Smooth muscle cell (in vitro differentiated cells): ENCODE measurements at regions not wholly inside any gene's neighbourhood (a gene's known extent, or its start where the extent isn't known, plus 50 kb on each side); places are given as distances from the start of the nearest gene placed in this dataset.

Source experiments
- DNase-seq: peaks from one replicate; lab custom pipeline; 2025; ENCODE audit not compliant: unreplicated experiment; lab: John Stamatoyannopoulos, UW
- H2AFZ ChIP-seq: fragments of 200-600 bp; sonication (generic); 2 replicates; pipeline ENCODE4 v1.6.0; 2016; ENCODE audit warnings: antibody characterized with exemption, low read depth, mild to moderate bottlenecking
- H3F3A ChIP-seq: fragments of 200-600 bp; sonication (generic); 2 replicates; pipeline ENCODE4 v1.6.0; 2017; ENCODE audit warnings: antibody characterized with exemption, low read depth
- H3K27ac ChIP-seq: fragments of 200-600 bp; sonication (generic); 2 replicates; pipeline ENCODE4 v1.5.1; 2016; ENCODE audit warnings: low read depth, mild to moderate bottlenecking
- H3K27me3 ChIP-seq: fragments of 200-600 bp; sonication (generic); 2 replicates; pipeline ENCODE4 v1.6.1; 2016; ENCODE audit warnings: low read depth, mild to moderate bottlenecking
- H3K36me3 ChIP-seq: fragments of 200-600 bp; sonication (generic); 2 replicates; pipeline ENCODE4 v1.5.1; 2016; ENCODE audit warnings: low read depth
- H3K4me1 ChIP-seq: fragments of 200-600 bp; sonication (generic); 2 replicates; pipeline ENCODE4 v1.5.1; 2016; ENCODE audit warnings: low read depth
- H3K4me2 ChIP-seq: fragments of 200-600 bp; sonication (generic); 2 replicates; pipeline ENCODE4 v1.6.0; 2016; ENCODE audit warnings: mild to moderate bottlenecking
- H3K4me3 ChIP-seq: fragments of 200-600 bp; sonication (generic); 2 replicates; pipeline ENCODE4 v1.5.1; 2016; ENCODE audit warnings: mild to moderate bottlenecking
- H3K79me2 ChIP-seq: fragments of 200-600 bp; sonication (generic); 2 replicates; pipeline ENCODE4 v1.6.0; 2016; ENCODE audit warnings: low read depth, mild to moderate bottlenecking
- H3K9ac ChIP-seq: fragments of 200-600 bp; sonication (generic); 2 replicates; pipeline ENCODE4 v1.6.0; 2016; ENCODE audit warnings: low read depth
- H3K9me3 ChIP-seq: fragments of 200-600 bp; sonication (generic); replicated peaks from 2 replicates; pipeline ENCODE4 v1.5.1; 2016; ENCODE audit warnings: low read depth
- H4K20me1 ChIP-seq: fragments of 200-600 bp; sonication (generic); 2 replicates; pipeline ENCODE4 v1.6.0; 2016; ENCODE audit warnings: low read depth
- WGBS: methylation state at CpG from one replicate; pipeline ENCODE4 v1.1.7; 2016; ENCODE audit warnings: low lambda C conversion rate; 5-methylcytosine and 5-hydroxymethylcytosine counted together
- TF ChIP-seq, protein P1 (sequence below): fragments of 200-600 bp; sonication (generic); IDR thresholded peaks from 2 replicates; pipeline ENCODE4 v1.5.1; 2017; ENCODE audit warnings: borderline replicate concordance, mild to moderate bottlenecking, antibody characterized with exemption; ENCODE audit not compliant: insufficient read depth, poor library complexity, severe bottlenecking

DNA sequence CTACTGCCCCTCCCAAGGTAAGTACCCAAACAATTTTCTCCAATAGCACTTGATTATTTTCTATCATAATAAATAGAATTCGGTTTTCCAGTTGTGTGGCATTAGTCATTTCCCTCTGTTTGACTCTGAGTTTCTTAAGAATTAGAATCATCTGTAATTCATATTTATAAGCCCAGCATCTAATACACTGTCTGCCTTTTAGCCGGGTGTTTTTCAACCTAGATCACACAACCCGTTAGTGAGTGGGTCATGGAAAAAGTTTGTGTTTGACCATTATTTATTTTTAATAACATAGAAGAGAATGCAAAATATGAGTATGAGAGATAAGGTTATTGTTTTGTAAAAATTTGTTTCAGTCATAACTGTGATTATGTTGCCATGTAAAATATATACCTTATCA, 701.6 kb downstream of the RFPL4B start:
- Histone ChIP-seq H3K9me3 (no peaks in the 10 kb centered on the region), H2AFZ (no peak overlapping the region), H3K4me3 (no peak overlapping the region), H3K36me3 (no peaks in the 10 kb centered on the region), H3K9ac (no peak overlapping the region), H3K27ac (no peak overlapping the region), H3K4me1 (peaks cover 31% of the 10 kb centered on the region), H3F3A (no peaks in the 10 kb centered on the region), H3K79me2 (no peaks in the 10 kb centered on the region), H4K20me1 (no peaks in the 10 kb centered on the region), H3K27me3 (no peaks in the 10 kb centered on the region), H3K4me2 (no peak overlapping the region)
- TF ChIP-seq, protein P1, sequence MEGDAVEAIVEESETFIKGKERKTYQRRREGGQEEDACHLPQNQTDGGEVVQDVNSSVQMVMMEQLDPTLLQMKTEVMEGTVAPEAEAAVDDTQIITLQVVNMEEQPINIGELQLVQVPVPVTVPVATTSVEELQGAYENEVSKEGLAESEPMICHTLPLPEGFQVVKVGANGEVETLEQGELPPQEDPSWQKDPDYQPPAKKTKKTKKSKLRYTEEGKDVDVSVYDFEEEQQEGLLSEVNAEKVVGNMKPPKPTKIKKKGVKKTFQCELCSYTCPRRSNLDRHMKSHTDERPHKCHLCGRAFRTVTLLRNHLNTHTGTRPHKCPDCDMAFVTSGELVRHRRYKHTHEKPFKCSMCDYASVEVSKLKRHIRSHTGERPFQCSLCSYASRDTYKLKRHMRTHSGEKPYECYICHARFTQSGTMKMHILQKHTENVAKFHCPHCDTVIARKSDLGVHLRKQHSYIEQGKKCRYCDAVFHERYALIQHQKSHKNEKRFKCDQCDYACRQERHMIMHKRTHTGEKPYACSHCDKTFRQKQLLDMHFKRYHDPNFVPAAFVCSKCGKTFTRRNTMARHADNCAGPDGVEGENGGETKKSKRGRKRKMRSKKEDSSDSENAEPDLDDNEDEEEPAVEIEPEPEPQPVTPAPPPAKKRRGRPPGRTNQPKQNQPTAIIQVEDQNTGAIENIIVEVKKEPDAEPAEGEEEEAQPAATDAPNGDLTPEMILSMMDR = no peak
- WGBS = 84% methylated on average over 3 of the region's 3 CpGs
- DNase-seq = no peak

DNA sequence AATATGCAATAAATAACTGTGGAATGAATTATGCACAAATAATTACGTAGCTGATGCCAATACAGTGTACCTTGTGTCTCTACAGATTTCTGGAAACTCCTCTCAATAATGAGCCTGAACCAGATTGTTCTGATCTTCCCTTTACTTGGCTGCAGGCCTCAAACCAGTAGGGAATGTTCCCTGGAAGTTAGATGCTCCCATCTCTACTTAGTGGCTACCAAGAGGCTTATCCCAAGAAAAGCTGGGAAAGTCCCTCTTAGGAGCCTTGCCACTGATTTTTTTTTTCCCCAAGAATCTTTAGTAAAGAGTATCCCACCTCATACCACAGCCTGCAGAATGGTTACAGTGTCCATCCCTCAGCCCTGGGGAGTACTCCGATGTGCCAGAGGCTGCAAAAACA, 702.1 kb downstream of the RFPL4B start:
- Histone ChIP-seq H3K9me3 (no peaks in the 10 kb centered on the region), H3K9ac (no peak overlapping the region), H3F3A (no peaks in the 10 kb centered on the region), H3K4me3 (no peak overlapping the region), H3K27ac (no peak overlapping the region), H2AFZ (no peak overlapping the region), H3K4me1 (peaks cover 31% of the 10 kb centered on the region), H3K79me2 (no peaks in the 10 kb centered on the region), H3K27me3 (no peaks in the 10 kb centered on the region), H3K36me3 (no peaks in the 10 kb centered on the region), H4K20me1 (no peaks in the 10 kb centered on the region), H3K4me2 (no peak overlapping the region)
- TF ChIP-seq, protein P1 = no peak
- 88% methylated on average over 2 of the region's 2 CpGs for WGBS
- DNase-seq = no peak

DNA sequence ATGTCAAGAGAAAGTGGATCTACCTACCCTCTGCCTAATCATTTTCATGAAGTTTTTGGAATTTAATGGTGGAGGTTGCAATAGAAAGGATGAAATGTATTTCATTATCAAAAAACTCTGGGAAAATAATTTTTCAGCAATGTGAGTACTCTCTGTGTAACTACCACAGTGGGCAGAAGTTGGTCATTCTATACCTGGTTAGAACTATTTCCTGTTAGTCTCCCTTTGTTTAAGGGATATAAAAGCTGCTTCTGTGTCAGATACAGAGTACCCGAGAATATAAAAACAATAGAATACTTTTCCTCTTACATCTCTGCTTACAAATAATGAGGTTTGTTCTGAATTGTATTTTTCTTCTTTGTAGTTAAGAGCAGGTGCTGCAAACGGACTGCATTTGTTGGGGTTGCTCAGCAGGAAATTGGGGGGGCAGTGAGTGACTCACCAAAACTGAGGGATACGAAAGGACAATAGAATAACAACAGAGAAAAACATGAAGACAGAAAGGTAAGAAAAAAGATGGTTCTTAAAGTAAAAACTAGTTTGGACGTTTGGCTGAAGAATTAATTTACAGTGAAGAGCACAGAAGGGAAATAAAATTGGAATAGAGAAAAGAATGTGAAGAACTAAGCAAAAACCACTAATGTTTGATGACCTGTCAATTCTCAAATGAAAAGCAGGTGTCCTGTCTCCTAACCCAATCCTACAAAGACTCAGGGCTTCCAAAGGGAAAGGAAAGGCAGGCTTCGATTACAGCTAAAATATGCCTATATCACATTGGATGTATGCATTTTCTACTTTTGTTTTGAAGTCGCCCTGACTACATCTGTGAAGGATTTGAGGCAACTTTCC, 703.1 kb downstream of the RFPL4B start:
- no peak overlapping the region for H2AFZ ChIP-seq
- H3K4me2 ChIP-seq = peak overlapping the region; percentile 16
- DNase-seq = no peak
- 67% methylated on average over 6 of the region's 6 CpGs for WGBS
- H3K4me3 ChIP-seq = no peak overlapping the region
- H3K36me3 ChIP-seq = no peaks in the 10 kb centered on the region
- no peak overlapping the region for H3K27ac ChIP-seq
- H3F3A ChIP-seq = no peaks in the 10 kb centered on the region
- H4K20me1 ChIP-seq = no peaks in the 10 kb centered on the region
- H3K9ac ChIP-seq = no peak overlapping the region
- no peaks in the 10 kb centered on the region for H3K79me2 ChIP-seq
- no peaks in the 10 kb centered on the region for H3K9me3 ChIP-seq
- peaks cover 31% of the 10 kb centered on the region for H3K4me1 ChIP-seq
- H3K27me3 ChIP-seq = no peaks in the 10 kb centered on the region
- TF ChIP-seq, protein P1 = no peak

DNA sequence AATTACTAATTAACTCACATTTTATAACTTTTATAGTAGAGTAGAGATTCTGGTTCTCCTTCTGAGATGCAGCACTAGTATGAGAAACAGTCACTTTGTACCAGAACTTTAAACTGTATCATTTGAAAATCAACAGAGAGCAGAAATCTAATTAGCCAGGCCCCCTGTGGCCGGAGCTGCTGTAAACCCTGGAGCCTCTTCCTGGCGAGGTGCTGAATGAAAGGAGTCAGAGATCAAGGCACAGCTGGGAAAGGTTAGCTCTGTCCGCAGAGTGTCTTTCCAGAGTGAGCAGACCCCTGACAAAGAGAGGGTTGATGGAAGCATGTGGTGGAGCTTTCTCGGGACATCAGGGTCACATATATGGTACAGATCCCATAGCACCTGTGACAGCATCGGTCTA, 703.8 kb downstream of the RFPL4B start:
- WGBS = 42% methylated on average over 5 of the region's 5 CpGs
- Histone ChIP-seq H2AFZ (peak overlapping the region; percentile 57), H3K4me1 (peaks cover 31% of the 10 kb centered on the region)

More for the DNA sequence above, 703.8 kb downstream of the RFPL4B start:
- Histone ChIP-seq H3K27me3 (no peaks in the 10 kb centered on the region), H3K27ac (no peak overlapping the region), H3K79me2 (no peaks in the 10 kb centered on the region), H3K9me3 (no peaks in the 10 kb centered on the region), H3F3A (no peaks in the 10 kb centered on the region), H3K36me3 (no peaks in the 10 kb centered on the region), H3K4me2 (peak overlapping the region; percentile 32), H4K20me1 (no peaks in the 10 kb centered on the region), H3K9ac (no peak overlapping the region), H3K4me3 (no peak overlapping the region)
- TF ChIP-seq, protein P1 = no peak
- no peak for DNase-seq
